ENCODE measurements at regions not wholly inside any gene's neighbourhood (a gene's known extent, or its start where the extent isn't known, plus 50 kb on each side); places are given as distances from the start of the nearest gene placed in this dataset.

- TF ChIP-seq POLR2AphosphoS5 (IDR thresholded peaks at IDR 0.05; ENCODE audit: low read depth, low read length) = no peak
- no peak for TF ChIP-seq TAF1 (IDR thresholded peaks at IDR 0.05; ENCODE audit: borderline replicate concordance, low read depth, low read length)
- TF ChIP-seq POLR2A (IDR thresholded peaks at IDR 0.05; ENCODE audit: low read depth, low read length) = no peak
- FAIRE-seq = peak; percentile 21
- DNase-seq (ENCODE audit: insufficient read length) = no peak
Measured at GRCh38 chr3:66095295-66096001, 56.7 kb upstream of the MAGI1 start.

- TF ChIP-seq TAF1 (IDR thresholded peaks at IDR 0.05; ENCODE audit: borderline replicate concordance, low read depth, low read length) = no peak
- TF ChIP-seq POLR2A (IDR thresholded peaks at IDR 0.05; ENCODE audit: low read depth, low read length) = no peak
- TF ChIP-seq POLR2AphosphoS5 (IDR thresholded peaks at IDR 0.05; ENCODE audit: low read depth, low read length) = no peak
- no peak for FAIRE-seq
- no peak for DNase-seq (ENCODE audit: insufficient read length)
Measured at GRCh38 chr3:66093981-66094380, 55.3 kb upstream of the MAGI1 start.

DNA sequence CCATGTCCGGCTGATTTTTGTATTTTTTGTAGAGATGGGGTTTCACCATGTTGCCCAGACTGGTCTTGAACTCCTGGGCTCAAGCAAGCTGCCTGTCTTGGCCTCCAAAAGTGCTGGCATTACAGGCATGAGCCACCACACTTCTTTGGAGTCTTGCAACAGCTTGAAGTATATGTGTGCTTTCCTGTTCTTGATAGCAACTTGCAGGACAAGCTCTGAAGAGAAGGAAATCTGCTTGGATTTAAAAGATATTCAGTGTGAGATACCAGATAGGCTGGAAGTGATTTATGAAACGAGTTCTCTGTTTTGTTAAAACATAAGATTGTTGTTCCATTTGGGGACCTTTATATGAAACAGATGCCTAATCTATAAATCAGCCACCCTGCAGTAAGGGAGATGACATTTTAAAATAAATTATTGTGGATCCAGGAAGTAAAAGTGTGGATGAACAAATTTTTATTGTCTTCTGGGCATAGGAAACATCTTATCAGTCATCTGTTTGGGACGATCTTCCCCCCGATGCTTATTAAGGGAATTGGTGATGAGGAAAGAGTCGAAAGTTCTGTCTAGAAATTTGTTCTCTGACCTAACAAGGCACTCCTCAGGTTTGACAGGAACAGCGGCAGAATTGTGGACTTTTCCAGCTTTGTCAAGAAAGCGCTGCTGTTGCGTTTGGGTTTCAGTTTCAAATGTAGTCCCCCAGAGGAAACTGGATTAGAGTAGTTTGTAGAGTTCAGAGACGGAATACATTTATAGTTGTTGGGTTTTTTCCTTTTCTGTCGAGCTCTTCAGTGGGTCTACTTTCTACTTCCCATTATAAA, 53.7 kb upstream of the MAGI1 start:
- DNase-seq (ENCODE audit: insufficient read length) (no peak), FAIRE-seq (no peak)
- TF ChIP-seq TAF1 (IDR thresholded peaks at IDR 0.05; ENCODE audit: borderline replicate concordance, low read depth, low read length) (no peak), POLR2AphosphoS5 (IDR thresholded peaks at IDR 0.05; ENCODE audit: low read depth, low read length) (no peak), POLR2A (IDR thresholded peaks at IDR 0.05; ENCODE audit: low read depth, low read length) (no peak)
